K562 (cell line): ENCODE measurements at regions not wholly inside any gene's neighbourhood (a gene's known extent, or its start where the extent isn't known, plus 50 kb on each side); places are given as distances from the start of the nearest gene placed in this dataset.

Experiments
- CBFA2T3 ChIP-seq: fragments of 450-650 bp; IDR thresholded peaks from 2 replicates; pipeline ENCODE4 v1.6.1; 2017
- CEBPB ChIP-seq: fragments of 450-650 bp; IDR thresholded peaks from 2 replicates; pipeline ENCODE4 v1.6.1; 2016; ENCODE audit warnings: missing genetic modification characterization, missing compliant biosample characterization
- DMBX1 ChIP-seq: fragments of 250-450 bp; sonication (Bioruptor Pico); IDR thresholded peaks from 2 replicates; pipeline ENCODE4 v1.8.0; 2022; ENCODE audit warnings: inconsistent platforms, mild to moderate bottlenecking, moderate library complexity, borderline replicate concordance
- FIP1L1 ChIP-seq: fragments of 200-400 bp; formaldehyde crosslinking; IDR thresholded peaks from 2 replicates; pipeline ENCODE4 v1.6.1; 2018; ENCODE audit warnings: mild to moderate bottlenecking, low read depth, low read length; ENCODE audit not compliant: poor library complexity, severe bottlenecking
- FOS ChIP-seq: IDR thresholded peaks from 3 replicates; pipeline ENCODE4 v1.6.1; 2011; ENCODE audit not compliant: insufficient read length; ENCODE audit errors: extremely low read depth
- HDAC8 ChIP-seq: fragments of 450-650 bp; IDR thresholded peaks from 2 replicates; pipeline ENCODE4 v1.6.1; 2016; ENCODE audit warnings: mild to moderate bottlenecking, missing genetic modification characterization, moderate library complexity, missing compliant biosample characterization
- HNRNPH1 ChIP-seq: fragments of 200-400 bp; formaldehyde crosslinking; optimal IDR thresholded peaks from 2 replicates; pipeline ENCODE3; 2017; ENCODE audit warnings: low read depth, mild to moderate bottlenecking, low read length, moderate library complexity
- NR2C1 ChIP-seq, 2 experiments: fragments of 450-650 bp; IDR thresholded peaks; 2 replicates each; pipeline ENCODE4 v1.6.1; 2017; ENCODE audit warnings: mild to moderate bottlenecking in 2 of 2, antibody characterized with exemption in 1 of 2, inconsistent platforms in 1 of 2, missing compliant biosample characterization in 1 of 2, missing genetic modification characterization in 1 of 2
- NR4A1 ChIP-seq, 2 experiments: fragments of 250-450 bp in 1 of 2; fragments of 450-650 bp in 1 of 2; sonication (Bioruptor Pico) in 1 of 2; IDR thresholded peaks; 2 replicates each; pipeline versions ENCODE4 v1.4.0 to v1.6.1; 2016 to 2020; ENCODE audit warnings: mild to moderate bottlenecking in 2 of 2, missing compliant biosample characterization in 1 of 2, missing genetic modification characterization in 1 of 2, moderate library complexity in 1 of 2
- PYGO2 ChIP-seq: fragments of 450-650 bp; IDR thresholded peaks from 2 replicates; pipeline ENCODE4 v1.6.1; 2016; ENCODE audit warnings: mild to moderate bottlenecking, missing genetic modification characterization, moderate library complexity, missing compliant biosample characterization
- RUNX1 ChIP-seq: sonication (generic); IDR thresholded peaks from 2 replicates; pipeline ENCODE4 v1.6.1; 2016; ENCODE audit warnings: antibody characterized with exemption, low read depth
- ZNF175 ChIP-seq: fragments of 200-800 bp; sonication (Bioruptor generic); IDR thresholded peaks from 2 replicates; pipeline ENCODE4 v1.6.1; 2016; ENCODE audit warnings: low read depth, mild to moderate bottlenecking, missing genetic modification characterization, missing compliant biosample characterization
- ZNF583 ChIP-seq: fragments of 250-450 bp; sonication (Bioruptor Pico); IDR thresholded peaks from 2 replicates; pipeline ENCODE4 v1.4.0; 2020
- ZNF766 ChIP-seq: fragments of 200-800 bp; sonication (Bioruptor generic); conservative IDR thresholded peaks from 2 replicates; pipeline ENCODE4 v1.6.1; 2016; ENCODE audit warnings: missing genetic modification characterization, missing compliant biosample characterization
- TF ChIP-seq, protein P1 (sequence below): fragments of 450-650 bp; IDR thresholded peaks from 2 replicates; pipeline ENCODE4 v1.6.1; 2017; ENCODE audit warnings: antibody characterized with exemption, mild to moderate bottlenecking
- TF ChIP-seq, protein P2 (sequence below): fragments of 450-650 bp; conservative IDR thresholded peaks from 2 replicates; pipeline ENCODE4 v1.6.1; 2016; ENCODE audit warnings: missing genetic modification characterization, low read depth, mild to moderate bottlenecking, missing compliant biosample characterization, moderate library complexity
- TF ChIP-seq, protein P3 (sequence below): fragments of 450-650 bp; conservative IDR thresholded peaks from 2 replicates; pipeline ENCODE4 v1.6.1; 2016; ENCODE audit warnings: missing genetic modification characterization, low read depth, mild to moderate bottlenecking, control low read depth, missing compliant biosample characterization
- TF ChIP-seq, protein P4 (sequence below): fragments of 250-450 bp; sonication (Bioruptor Pico); IDR thresholded peaks from 2 replicates; pipeline ENCODE4 v1.4.0; 2020; ENCODE audit warnings: mild to moderate bottlenecking, moderate library complexity

DNA sequence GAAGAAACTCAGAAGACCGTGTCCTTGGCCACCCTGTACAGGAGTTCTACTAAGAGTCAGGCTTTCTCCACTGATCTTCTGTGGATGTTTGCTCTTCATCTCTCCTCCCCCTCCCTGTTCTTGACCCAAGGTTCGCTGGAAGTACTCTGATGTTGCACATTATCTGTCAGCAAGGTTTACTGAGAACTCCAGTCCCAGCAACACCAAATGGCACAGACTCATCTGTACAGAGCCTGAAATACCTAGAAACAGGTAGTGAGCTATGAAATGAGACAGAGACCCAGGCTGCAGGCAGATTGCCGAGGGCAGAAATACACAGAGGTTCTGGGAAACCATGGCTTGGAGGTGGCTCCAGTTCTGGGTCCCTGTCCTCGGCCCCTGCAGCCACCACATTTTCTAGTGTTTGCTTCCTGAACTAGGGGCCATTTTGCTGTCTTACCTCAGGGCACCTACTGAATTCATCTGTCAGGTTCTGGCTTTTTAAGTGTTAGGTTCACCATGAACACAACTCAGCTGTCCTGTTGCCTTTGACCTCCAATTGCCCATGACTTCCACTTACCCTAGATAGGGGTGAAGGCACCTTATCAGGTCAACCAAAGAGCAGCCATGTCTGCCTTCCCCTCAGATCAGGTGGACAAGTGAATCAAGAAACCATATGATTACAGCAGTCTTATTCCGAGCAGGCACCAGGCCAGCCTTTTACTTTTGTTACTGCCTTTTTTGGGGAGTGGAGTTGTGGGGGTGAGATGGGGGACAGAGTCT lies 92.2 kb downstream of the CDC7 start (continued):
- TF ChIP-seq, protein P1, sequence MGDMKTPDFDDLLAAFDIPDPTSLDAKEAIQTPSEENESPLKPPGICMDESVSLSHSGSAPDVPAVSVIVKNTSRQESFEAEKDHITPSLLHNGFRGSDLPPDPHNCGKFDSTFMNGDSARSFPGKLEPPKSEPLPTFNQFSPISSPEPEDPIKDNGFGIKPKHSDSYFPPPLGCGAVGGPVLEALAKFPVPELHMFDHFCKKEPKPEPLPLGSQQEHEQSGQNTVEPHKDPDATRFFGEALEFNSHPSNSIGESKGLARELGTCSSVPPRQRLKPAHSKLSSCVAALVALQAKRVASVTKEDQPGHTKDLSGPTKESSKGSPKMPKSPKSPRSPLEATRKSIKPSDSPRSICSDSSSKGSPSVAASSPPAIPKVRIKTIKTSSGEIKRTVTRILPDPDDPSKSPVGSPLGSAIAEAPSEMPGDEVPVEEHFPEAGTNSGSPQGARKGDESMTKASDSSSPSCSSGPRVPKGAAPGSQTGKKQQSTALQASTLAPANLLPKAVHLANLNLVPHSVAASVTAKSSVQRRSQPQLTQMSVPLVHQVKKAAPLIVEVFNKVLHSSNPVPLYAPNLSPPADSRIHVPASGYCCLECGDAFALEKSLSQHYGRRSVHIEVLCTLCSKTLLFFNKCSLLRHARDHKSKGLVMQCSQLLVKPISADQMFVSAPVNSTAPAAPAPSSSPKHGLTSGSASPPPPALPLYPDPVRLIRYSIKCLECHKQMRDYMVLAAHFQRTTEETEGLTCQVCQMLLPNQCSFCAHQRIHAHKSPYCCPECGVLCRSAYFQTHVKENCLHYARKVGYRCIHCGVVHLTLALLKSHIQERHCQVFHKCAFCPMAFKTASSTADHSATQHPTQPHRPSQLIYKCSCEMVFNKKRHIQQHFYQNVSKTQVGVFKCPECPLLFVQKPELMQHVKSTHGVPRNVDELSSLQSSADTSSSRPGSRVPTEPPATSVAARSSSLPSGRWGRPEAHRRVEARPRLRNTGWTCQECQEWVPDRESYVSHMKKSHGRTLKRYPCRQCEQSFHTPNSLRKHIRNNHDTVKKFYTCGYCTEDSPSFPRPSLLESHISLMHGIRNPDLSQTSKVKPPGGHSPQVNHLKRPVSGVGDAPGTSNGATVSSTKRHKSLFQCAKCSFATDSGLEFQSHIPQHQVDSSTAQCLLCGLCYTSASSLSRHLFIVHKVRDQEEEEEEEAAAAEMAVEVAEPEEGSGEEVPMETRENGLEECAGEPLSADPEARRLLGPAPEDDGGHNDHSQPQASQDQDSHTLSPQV = peak; percentile 91
- 0 out of 2 replicates have a peak, but pooled peaks have one; percentile 47 for TF ChIP-seq ZNF583 (CRISPR knock-in tag)
- TF ChIP-seq CEBPB (tag) = no peak
- no peak for TF ChIP-seq RUNX1
- TF ChIP-seq DMBX1 (CRISPR knock-in tag) = peak; percentile 82
- peak; percentile 23; the same call in 1 of the 2 replicates for TF ChIP-seq NR2C1 (IDR thresholded peaks at IDR 0.05)
- peak; percentile 81 for TF ChIP-seq NR2C1 (tag; IDR thresholded peaks at IDR 0.05)
- TF ChIP-seq, protein P2, sequence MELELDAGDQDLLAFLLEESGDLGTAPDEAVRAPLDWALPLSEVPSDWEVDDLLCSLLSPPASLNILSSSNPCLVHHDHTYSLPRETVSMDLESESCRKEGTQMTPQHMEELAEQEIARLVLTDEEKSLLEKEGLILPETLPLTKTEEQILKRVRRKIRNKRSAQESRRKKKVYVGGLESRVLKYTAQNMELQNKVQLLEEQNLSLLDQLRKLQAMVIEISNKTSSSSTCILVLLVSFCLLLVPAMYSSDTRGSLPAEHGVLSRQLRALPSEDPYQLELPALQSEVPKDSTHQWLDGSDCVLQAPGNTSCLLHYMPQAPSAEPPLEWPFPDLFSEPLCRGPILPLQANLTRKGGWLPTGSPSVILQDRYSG (tag) = peak; percentile 68; the same call in 1 of the 2 replicates
- TF ChIP-seq NR4A1 (CRISPR knock-in tag; IDR thresholded peaks at IDR 0.05) = no peak
- peak; percentile 67 for TF ChIP-seq NR4A1 (tag; IDR thresholded peaks at IDR 0.05)
- TF ChIP-seq, protein P3, sequence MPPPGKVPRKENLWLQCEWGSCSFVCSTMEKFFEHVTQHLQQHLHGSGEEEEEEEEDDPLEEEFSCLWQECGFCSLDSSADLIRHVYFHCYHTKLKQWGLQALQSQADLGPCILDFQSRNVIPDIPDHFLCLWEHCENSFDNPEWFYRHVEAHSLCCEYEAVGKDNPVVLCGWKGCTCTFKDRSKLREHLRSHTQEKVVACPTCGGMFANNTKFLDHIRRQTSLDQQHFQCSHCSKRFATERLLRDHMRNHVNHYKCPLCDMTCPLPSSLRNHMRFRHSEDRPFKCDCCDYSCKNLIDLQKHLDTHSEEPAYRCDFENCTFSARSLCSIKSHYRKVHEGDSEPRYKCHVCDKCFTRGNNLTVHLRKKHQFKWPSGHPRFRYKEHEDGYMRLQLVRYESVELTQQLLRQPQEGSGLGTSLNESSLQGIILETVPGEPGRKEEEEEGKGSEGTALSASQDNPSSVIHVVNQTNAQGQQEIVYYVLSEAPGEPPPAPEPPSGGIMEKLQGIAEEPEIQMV (tag) = 0 out of 2 replicates have a peak, but pooled peaks have one; percentile 36
- TF ChIP-seq ZNF175 (CRISPR knock-in tag) = peak; percentile 44; the same call in 1 of the 2 replicates
- no peak for TF ChIP-seq HNRNPH1
- 0 out of 2 replicates have a peak, but pooled peaks have one; percentile 24 for TF ChIP-seq PYGO2 (tag)
- peak; percentile 37; the same call in 1 of the 2 replicates for TF ChIP-seq ZNF766 (CRISPR knock-in tag)
- no peak for TF ChIP-seq FIP1L1
- no peak for TF ChIP-seq FOS
- TF ChIP-seq HDAC8 (tag) = 0 out of 2 replicates have a peak, but pooled peaks have one; percentile 38
- TF ChIP-seq CBFA2T3 = 0 out of 2 replicates have a peak, but pooled peaks have one; percentile 14
- TF ChIP-seq, protein P4, sequence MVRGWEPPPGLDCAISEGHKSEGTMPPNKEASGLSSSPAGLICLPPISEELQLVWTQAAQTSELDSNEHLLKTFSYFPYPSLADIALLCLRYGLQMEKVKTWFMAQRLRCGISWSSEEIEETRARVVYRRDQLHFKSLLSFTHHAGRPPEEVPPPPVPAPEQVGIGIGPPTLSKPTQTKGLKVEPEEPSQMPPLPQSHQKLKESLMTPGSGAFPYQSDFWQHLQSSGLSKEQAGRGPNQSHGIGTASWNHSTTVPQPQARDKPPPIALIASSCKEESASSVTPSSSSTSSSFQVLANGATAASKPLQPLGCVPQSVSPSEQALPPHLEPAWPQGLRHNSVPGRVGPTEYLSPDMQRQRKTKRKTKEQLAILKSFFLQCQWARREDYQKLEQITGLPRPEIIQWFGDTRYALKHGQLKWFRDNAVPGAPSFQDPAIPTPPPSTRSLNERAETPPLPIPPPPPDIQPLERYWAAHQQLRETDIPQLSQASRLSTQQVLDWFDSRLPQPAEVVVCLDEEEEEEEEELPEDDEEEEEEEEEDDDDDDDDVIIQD (CRISPR knock-in tag) = no peak
